Activated T-cell treated with anti-CD3 and anti-CD28 coated beads, Interleukin-2, amount 50 U/mL, for 24 hours (primary cell): ENCODE measurements at regions not wholly inside any gene's neighbourhood (a gene's known extent, or its start where the extent isn't known, plus 50 kb on each side); places are given as distances from the start of the nearest gene placed in this dataset.
"Not testable (repeated sequence)": the region's sequence is repeated elsewhere in the genome, so short reads cannot be mapped to it uniquely, and the experiment has no call there.

ENCODE experiments used
- DNase-seq: peaks from one replicate; pipeline ENCODE4 v3.0.0-alpha.2; 2020
- H3K27ac Mint-ChIP-seq: 2 replicates; pipeline ENCODE4 v1.8.0; 2020; ENCODE audit warnings: mild to moderate bottlenecking, mixed read lengths
- H3K27me3 Mint-ChIP-seq: 2 replicates; pipeline ENCODE4 v1.8.0; 2020; ENCODE audit warnings: mixed read lengths
- H3K36me3 Mint-ChIP-seq: 2 replicates; pipeline ENCODE4 v1.8.0; 2020; ENCODE audit warnings: low read depth, mixed read lengths
- H3K4me1 Mint-ChIP-seq: 2 replicates; pipeline ENCODE4 v1.8.0; 2020; ENCODE audit warnings: low read depth, mixed read lengths
- H3K4me3 Mint-ChIP-seq: 2 replicates; pipeline ENCODE4 v1.8.0; 2020; ENCODE audit warnings: mild to moderate bottlenecking, moderate library complexity, mixed read lengths
- H3K9me3 Mint-ChIP-seq: 2 replicates; pipeline ENCODE4 v1.8.0; 2020; ENCODE audit warnings: mixed read lengths

DNA sequence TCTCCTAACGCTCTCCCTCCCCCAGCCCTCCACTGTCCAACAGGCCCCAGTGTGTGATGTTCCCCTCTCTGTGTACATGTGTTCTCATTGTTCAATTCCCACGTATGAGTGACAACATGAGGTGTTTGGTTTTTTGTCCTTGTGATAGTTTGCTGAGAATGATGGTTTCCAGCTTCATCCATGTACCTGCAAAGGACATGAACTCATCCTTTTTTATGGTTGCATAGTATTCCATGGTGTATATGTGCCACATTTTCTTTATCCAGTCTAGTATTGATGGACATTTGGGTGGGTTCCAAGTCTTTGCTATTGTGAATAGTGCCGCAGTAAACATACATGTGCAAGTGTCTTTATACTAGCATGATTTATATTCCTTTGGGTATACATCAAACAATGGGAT is 347.4 kb downstream of the MAGEE1 start:
- H3K4me1 Mint-ChIP-seq = not testable (repeated sequence)

DNA sequence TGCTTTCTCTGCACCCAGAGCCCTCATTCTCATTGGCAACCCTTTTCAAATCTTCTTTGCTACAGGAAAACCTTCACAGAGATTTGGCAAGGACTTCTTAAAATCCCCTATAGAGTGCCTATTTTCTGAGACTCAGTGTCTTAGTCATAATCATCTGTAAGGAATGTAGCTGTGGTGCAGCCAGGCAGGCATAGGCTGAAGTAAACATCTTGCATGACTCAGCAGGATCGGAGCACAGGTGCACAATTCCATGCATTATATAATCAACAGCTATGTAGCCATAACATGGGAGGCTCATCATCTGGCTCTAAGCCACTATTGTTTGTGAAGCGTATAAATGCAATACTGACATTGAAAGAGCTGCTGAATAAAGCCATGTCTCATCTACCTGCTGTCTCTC is 368.8 kb downstream of the MAGEE1 start:
- Mint-ChIP-seq H3K4me3 (no peak overlapping the region), H3K36me3 (no peaks in the 10 kb centered on the region), H3K4me1 (no peaks in the 10 kb centered on the region), H3K27ac (no peak overlapping the region), H3K9me3 (no peaks in the 10 kb centered on the region), H3K27me3 (peaks cover 22% of the 10 kb centered on the region)
- DNase-seq = no peak

More for the DNA sequence above, 347.4 kb downstream of the MAGEE1 start:
- not testable (repeated sequence) for H3K27ac Mint-ChIP-seq, H3K36me3 Mint-ChIP-seq, DNase-seq, H3K4me3 Mint-ChIP-seq, H3K9me3 Mint-ChIP-seq
- H3K27me3 Mint-ChIP-seq = peaks cover 29% of the 10 kb centered on the region

DNA sequence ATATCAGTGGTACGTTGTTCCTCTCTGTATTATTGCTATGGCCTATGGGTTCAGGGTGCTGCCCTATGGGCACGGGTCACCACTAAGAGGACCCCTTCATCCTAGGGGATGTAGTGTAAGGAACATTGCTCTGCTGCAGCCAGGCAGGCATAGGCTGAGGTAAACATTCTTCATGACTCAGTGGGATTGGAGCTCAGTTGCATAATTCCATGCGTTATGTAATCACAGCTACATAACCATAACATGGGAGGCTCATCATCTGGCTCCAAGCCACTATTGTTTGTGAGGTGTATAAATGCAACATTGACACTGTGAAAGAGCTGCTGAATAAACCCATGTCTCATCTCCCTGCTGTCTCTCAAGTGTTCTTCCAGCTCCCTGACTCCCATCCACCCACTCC is 375.2 kb downstream of the MAGEE1 start:
- H3K4me1 Mint-ChIP-seq = no peaks in the 10 kb centered on the region
- H3K27ac Mint-ChIP-seq = no peak overlapping the region
- no peak for DNase-seq
- H3K27me3 Mint-ChIP-seq = peaks cover 33% of the 10 kb centered on the region
- no peaks in the 10 kb centered on the region for H3K9me3 Mint-ChIP-seq
- H3K36me3 Mint-ChIP-seq = no peaks in the 10 kb centered on the region
- no peak overlapping the region for H3K4me3 Mint-ChIP-seq

DNA sequence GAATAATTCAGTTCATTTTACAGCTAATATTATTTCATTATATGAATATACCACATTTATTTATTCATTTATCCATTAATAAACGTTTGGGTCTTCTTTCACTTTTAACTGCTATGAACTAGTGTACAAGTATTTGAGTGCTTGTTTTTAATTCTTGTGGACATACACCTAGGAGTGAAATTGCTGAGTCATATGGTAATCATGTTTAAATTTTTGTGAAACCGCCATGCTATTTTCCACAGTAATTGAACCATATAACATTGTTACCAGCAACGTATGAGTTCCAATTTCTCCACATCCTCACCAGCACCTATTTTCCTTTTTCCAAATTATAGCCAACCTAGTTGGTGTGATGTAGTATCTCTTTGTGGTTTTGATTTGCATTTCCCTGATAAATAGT is 388.2 kb downstream of the MAGEE1 start:
- Mint-ChIP-seq H3K27ac (no peak overlapping the region), H3K36me3 (no peaks in the 10 kb centered on the region), H3K4me1 (no peaks in the 10 kb centered on the region), H3K27me3 (no peaks in the 10 kb centered on the region), H3K9me3 (no peaks in the 10 kb centered on the region), H3K4me3 (no peak overlapping the region)
- DNase-seq = no peak

DNA sequence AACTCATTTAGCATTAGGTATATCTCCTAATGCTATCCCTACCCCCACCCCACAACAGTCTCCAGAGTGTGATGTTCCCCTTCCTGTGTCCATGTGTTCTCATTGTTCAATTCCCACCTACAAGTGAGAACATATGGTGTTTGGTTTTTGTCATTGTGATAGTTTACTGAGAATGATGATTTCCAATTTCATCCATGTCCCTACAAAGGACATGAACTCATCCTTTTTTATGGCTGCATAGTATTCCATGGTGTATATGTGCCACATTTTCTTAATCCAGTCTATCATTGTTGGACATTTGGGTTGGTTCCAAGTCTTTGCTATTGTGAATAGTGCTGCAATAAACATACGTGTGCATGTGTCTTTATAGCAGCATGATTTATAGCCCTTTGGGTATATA is 389.8 kb downstream of the MAGEE1 start:
- not testable (repeated sequence) for H3K9me3 Mint-ChIP-seq, H3K4me3 Mint-ChIP-seq, H3K36me3 Mint-ChIP-seq, H3K4me1 Mint-ChIP-seq, DNase-seq, H3K27me3 Mint-ChIP-seq, H3K27ac Mint-ChIP-seq

DNA sequence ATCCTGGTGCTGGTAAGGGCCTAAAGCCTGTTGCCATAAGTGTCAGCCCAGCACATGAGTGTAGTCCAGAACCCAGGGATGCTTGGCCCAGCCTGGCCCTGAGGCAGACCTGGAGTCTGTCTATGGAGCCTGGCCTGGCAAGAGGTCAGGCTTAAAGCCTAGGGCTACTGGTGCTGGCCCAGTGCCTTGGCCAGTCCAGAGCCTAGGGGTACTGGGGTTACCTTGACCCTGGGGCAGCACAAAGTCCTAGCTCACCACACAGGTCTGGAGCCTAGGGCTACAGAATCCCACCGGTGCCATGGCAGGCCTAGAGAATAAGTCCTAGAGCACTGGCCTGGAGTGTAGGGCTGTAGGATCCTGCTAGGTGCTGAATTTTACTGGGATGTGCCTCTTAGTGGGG is 393.8 kb downstream of the MAGEE1 start:
- H3K36me3 Mint-ChIP-seq = no peaks in the 10 kb centered on the region
- H3K4me1 Mint-ChIP-seq = no peaks in the 10 kb centered on the region
- H3K9me3 Mint-ChIP-seq = no peaks in the 10 kb centered on the region
- DNase-seq = no peak
- H3K27me3 Mint-ChIP-seq = peaks cover 14% of the 10 kb centered on the region
- H3K4me3 Mint-ChIP-seq = no peak overlapping the region
- no peak overlapping the region for H3K27ac Mint-ChIP-seq

DNA sequence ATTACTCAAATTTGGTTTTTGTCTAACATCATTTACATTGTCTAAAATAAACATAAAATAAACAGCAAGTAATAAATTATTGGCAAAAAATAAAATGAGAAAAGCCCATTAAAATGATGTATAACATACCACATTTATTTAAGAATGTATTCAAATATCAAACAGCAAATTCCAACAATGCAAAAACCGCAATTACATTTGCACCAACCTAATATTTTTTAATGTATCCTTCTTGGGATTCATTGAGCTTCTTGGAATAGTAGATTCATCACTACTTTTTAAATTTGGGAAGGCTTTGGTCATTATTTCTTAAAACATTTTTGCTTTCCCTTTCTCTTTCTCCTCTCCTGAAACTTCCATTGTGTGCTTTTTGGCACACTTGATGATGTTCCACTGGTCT is 400.2 kb downstream of the MAGEE1 start:
- Mint-ChIP-seq H3K27ac (no peak overlapping the region), H3K4me1 (no peaks in the 10 kb centered on the region), H3K9me3 (no peaks in the 10 kb centered on the region), H3K4me3 (no peak overlapping the region), H3K27me3 (peaks cover 25% of the 10 kb centered on the region), H3K36me3 (no peaks in the 10 kb centered on the region)
- no peak for DNase-seq

DNA sequence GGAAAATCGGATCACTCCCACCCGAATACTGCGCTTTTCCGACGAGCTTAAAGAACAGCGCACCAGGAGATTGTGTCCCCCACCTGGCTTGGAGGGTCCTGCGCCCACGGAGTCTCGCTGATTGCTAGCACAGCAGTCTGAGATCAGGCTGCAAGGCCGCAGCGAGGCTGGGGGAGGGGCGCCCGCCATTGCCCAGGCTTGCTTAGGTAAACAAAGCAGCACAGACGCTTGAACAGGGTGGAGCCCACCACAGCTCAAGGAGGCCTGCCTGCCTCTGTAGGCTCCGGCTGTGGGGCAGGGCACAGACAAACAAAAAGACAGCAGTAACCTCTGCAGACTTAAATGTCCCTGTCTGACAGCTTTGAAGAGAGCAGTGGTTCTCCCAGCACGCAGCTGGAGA is 413.4 kb downstream of the MAGEE1 start:
- H3K27me3 Mint-ChIP-seq = peaks cover 65% of the 10 kb centered on the region
- not testable (repeated sequence) for H3K36me3 Mint-ChIP-seq, H3K27ac Mint-ChIP-seq, H3K4me1 Mint-ChIP-seq, DNase-seq, H3K4me3 Mint-ChIP-seq, H3K9me3 Mint-ChIP-seq

DNA sequence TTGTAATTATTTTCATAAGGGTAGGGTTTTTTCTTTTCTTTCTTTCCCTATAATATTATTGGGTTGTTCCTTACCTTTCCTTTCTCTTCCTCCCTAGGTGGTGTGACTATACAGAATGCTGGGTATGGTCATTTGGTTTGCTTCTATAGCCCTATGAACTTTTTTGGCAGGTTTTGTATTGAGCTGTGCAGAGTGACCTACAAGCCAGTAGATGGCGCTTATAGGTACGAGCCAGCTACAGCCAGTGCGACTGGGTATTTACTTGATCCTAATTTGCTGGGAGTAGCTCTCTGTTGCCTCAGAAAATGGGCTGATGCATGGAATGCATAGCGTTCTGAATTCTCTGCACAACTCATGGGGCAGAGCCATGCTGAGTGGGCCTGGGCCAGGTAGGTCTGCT is 423.3 kb downstream of the MAGEE1 start:
- peaks cover 27% of the 10 kb centered on the region for H3K27me3 Mint-ChIP-seq
- H3K36me3 Mint-ChIP-seq = no peaks in the 10 kb centered on the region
- peaks cover 3% of the 10 kb centered on the region for H3K9me3 Mint-ChIP-seq
- no peak overlapping the region for H3K4me3 Mint-ChIP-seq
- no peak for DNase-seq
- H3K4me1 Mint-ChIP-seq = no peaks in the 10 kb centered on the region
- H3K27ac Mint-ChIP-seq = no peak overlapping the region

DNA sequence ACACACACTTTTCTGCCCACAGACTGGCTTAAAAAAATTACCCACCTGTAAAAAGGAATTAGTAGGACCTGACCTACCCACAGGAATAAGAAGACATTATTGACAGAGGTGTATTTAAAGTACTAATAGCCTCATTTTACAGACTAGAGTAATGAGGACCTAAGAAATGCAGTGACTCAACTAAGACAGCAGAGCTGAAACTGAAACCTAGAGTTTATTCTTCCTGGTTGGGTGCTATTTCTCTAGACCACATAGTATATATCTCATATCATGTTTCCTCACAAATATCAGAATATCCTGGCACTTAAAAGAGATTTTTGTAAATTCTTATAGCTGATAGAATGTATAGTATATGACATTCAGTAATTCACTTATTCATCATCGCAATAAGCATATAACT is 435.0 kb downstream of the MAGEE1 start:
- Mint-ChIP-seq H3K4me3 (no peak overlapping the region), H3K36me3 (no peaks in the 10 kb centered on the region), H3K9me3 (no peaks in the 10 kb centered on the region), H3K27me3 (peaks cover 39% of the 10 kb centered on the region), H3K4me1 (no peaks in the 10 kb centered on the region), H3K27ac (no peak overlapping the region)
- no peak for DNase-seq

DNA sequence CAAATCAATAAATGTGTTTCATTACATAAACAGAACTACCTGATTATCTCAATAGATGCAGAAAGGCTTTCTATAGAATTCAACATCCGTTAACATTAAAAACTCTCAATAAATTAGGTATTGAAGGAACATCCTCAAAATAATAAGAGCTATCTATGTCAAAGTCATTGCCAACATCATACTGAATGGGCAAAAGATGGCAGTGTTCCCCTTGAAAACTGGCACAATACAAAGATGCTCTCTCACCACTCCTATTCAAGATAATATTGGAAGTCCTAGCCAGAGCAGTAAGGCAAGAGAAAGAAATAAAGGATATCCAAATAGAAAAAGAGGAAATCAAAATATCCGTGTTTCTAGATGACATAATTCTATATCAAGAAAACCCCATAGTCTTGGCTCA is 466.4 kb downstream of the MAGEE1 start:
- Mint-ChIP-seq H3K27me3 (peaks cover 63% of the 10 kb centered on the region), H3K4me3 (no peak overlapping the region)
- no peak for DNase-seq

DNA sequence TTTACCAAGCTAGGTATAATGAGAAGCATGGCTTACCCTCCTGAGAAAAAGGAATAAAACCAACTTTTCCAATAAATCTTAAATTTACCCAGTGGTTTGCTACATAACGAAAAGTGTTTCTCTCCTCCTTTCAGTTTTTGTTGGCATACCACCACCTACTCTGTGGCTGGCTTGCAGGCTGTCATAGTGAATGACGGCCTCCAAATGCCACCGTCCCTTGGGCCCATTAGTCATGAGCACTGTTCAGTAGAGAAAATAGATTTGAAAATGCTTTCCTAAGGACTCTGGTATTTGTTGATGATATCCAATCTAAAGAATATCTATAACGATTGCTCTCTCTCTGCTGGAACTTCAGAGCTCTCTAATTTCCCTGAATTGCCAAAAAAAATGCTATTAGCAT is 488.3 kb downstream of the MAGEE1 start:
- peaks cover 11% of the 10 kb centered on the region for H3K27me3 Mint-ChIP-seq
- DNase-seq = no peak
- peaks cover 12% of the 10 kb centered on the region for H3K9me3 Mint-ChIP-seq
- H3K36me3 Mint-ChIP-seq = no peaks in the 10 kb centered on the region
- no peaks in the 10 kb centered on the region for H3K4me1 Mint-ChIP-seq
- H3K27ac Mint-ChIP-seq = no peak overlapping the region
- H3K4me3 Mint-ChIP-seq = no peak overlapping the region

More for the DNA sequence above, 466.4 kb downstream of the MAGEE1 start:
- Mint-ChIP-seq H3K4me1 (no peaks in the 10 kb centered on the region), H3K36me3 (no peaks in the 10 kb centered on the region), H3K9me3 (peaks cover 2% of the 10 kb centered on the region), H3K27ac (no peak overlapping the region)

DNA sequence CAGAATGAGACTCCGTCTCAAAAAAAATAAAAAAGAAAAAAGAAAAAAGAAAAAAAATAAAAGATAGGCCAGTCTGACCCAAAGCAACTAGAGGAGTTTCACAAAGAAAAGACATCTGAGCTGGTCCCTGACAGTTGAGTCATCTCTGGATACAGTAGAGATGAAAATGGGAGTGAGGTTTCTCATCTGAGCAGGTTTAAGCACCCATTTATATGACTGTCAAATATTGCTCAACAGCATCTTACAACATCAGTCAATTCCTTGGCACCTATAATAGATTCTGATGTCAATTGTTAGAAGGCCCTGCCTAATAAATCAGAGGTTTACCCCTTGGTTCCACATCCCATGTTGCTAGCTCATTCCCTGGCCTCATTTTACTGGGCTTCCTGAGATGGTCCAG is 490.5 kb downstream of the MAGEE1 start:
- peaks cover 10% of the 10 kb centered on the region for H3K27me3 Mint-ChIP-seq
- no peak overlapping the region for H3K4me3 Mint-ChIP-seq
- no peaks in the 10 kb centered on the region for H3K36me3 Mint-ChIP-seq
- H3K4me1 Mint-ChIP-seq = no peaks in the 10 kb centered on the region
- H3K27ac Mint-ChIP-seq = no peak overlapping the region
- no peak for DNase-seq
- peaks cover 5% of the 10 kb centered on the region for H3K9me3 Mint-ChIP-seq

DNA sequence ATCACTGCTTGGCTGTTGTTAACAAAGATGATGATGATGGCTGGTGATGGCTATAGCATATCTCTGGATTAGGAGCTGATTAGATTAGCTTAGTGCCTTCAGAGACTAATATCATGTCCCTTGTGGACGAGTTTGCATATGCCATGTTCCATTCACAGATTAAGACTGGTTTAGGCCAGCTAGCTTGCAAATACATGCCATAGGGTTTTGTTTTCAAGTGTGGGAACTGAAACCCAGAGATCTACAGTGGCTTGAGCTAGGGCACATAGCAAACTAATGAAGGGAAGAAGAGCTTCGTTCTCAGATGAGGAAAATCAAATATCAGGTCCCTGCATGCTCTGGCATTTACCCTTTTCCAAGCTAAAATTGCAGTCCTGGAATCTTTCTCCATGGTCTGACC is 492.3 kb downstream of the MAGEE1 start:
- H3K27ac Mint-ChIP-seq = no peak overlapping the region
- H3K4me1 Mint-ChIP-seq = no peaks in the 10 kb centered on the region
- H3K4me3 Mint-ChIP-seq = no peak overlapping the region
- H3K9me3 Mint-ChIP-seq = no peaks in the 10 kb centered on the region
- no peak for DNase-seq
- no peaks in the 10 kb centered on the region for H3K36me3 Mint-ChIP-seq
- peaks cover 23% of the 10 kb centered on the region for H3K27me3 Mint-ChIP-seq

DNA sequence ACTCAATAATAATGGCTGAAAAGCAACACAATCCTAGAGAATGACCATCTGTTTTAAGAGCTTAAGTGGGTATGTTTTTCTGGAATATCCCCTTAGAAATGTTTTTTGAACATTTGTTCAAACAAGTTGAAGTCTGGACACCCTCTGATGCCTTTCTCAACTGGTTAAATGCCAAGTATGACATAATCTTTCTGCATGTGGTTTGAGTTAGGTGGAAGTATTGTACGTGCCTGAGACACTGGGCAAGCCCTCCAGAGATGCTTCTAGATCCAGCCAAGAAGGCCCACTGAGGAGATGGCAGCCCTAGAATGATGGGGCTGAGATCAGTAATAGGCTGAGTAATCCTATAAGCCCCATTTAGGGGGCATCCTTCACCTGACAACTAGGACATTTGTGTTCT is 493.1 kb downstream of the MAGEE1 start:
- Mint-ChIP-seq H3K36me3 (no peaks in the 10 kb centered on the region), H3K4me1 (no peaks in the 10 kb centered on the region), H3K27me3 (peaks cover 27% of the 10 kb centered on the region), H3K27ac (no peak overlapping the region), H3K9me3 (no peaks in the 10 kb centered on the region), H3K4me3 (no peak overlapping the region)
- no peak for DNase-seq

DNA sequence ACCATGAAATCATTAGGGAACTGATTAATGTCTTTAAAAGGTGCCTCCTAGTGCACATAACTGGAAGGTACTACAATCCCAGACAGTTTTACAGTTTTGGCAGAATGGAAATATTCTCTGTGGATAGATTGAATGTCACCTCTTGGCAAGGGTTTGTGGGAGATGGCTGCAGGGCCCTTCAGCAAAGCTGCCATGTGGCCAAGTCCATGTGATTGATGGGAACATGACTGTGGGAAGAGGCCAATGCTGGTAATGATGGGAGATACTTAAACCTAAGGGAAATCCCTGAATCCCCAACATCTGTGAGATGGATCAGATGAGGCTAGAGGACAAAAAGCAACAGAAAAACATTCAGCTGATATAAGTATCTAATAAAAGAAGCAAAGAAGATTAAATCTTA is 493.7 kb downstream of the MAGEE1 start:
- no peaks in the 10 kb centered on the region for H3K36me3 Mint-ChIP-seq
- no peak overlapping the region for H3K4me3 Mint-ChIP-seq
- H3K27me3 Mint-ChIP-seq = peaks cover 27% of the 10 kb centered on the region
- no peak for DNase-seq
- no peaks in the 10 kb centered on the region for H3K9me3 Mint-ChIP-seq
- no peaks in the 10 kb centered on the region for H3K4me1 Mint-ChIP-seq
- H3K27ac Mint-ChIP-seq = no peak overlapping the region
